Endothelial cell of umbilical vein (primary cell): ENCODE measurements at regions not wholly inside any gene's neighbourhood (a gene's known extent, or its start where the extent isn't known, plus 50 kb on each side); places are given as distances from the start of the nearest gene placed in this dataset.

Source experiments
- BruUV-seq: library from RNA; stranded (reverse); fragments of 400-500 nt; replicated peaks from 2 replicates; lab custom pipeline; 2021; lab: Mats Ljungman, UMichigan
- CTCF ChIA-PET: fragments of 300-600, 350-600 bp; sonication (Branson Sonifier 250); formaldehyde crosslinking; loops from one replicate; lab custom pipeline; 2021; ENCODE audit warnings: antibody characterized with exemption, inconsistent platforms; lab: Charles Lee
- POLR2A ChIA-PET: fragments of 300-600, 350-600 bp; sonication (Branson Sonifier 250); formaldehyde crosslinking; loops from one replicate; lab custom pipeline; 2021; ENCODE audit warnings: antibody characterized with exemption, inconsistent platforms; lab: Charles Lee
- DNase-seq: peaks from one replicate; pipeline ENCODE4 v3.0.0-alpha.2; 2011; ENCODE audit warnings: low read depth, low spot score
- FAIRE-seq: peaks from 2 replicates; lab custom pipeline; 2011; peaks lifted over from hg19 to GRCh38; lab: Jason Lieb, UNC
- H2AFZ ChIP-seq: 2 replicates; pipeline ENCODE4 v1.6.0; 2012; ENCODE audit warnings: low read depth, low read length, control low read depth, inconsistent platforms
- H3K27ac ChIP-seq: 2 replicates; pipeline ENCODE4 v1.5.1; 2011; ENCODE audit warnings: low read depth, mild to moderate bottlenecking, control low read depth, low read length, moderate library complexity; ENCODE audit not compliant: insufficient read depth
- H3K27me3 ChIP-seq, 2 experiments: 2 replicates each; pipeline versions ENCODE4 v1.6.0 to v1.6.1; 2011; ENCODE audit warnings: low read length in 2 of 2, mixed read lengths in 1 of 2; ENCODE audit not compliant: control insufficient read depth in 2 of 2, insufficient read depth in 2 of 2
- H3K36me3 ChIP-seq, 2 experiments: 2 replicates in 1 of 2; 3 replicates in 1 of 2; pipeline ENCODE4 v1.5.1; 2011; ENCODE audit warnings: low read length in 2 of 2, mild to moderate bottlenecking in 1 of 2, moderate library complexity in 1 of 2; ENCODE audit not compliant: control insufficient read depth in 2 of 2, insufficient read depth in 2 of 2; ENCODE audit errors: extremely low read depth in 1 of 2
- H3K4me1 ChIP-seq: 3 replicates; pipeline ENCODE4 v1.5.1; 2011; ENCODE audit warnings: mild to moderate bottlenecking, low read length; ENCODE audit not compliant: control insufficient read depth, insufficient read depth; ENCODE audit errors: extremely low read depth
- H3K4me2 ChIP-seq: 2 replicates; pipeline ENCODE4 v1.6.1; 2011; ENCODE audit warnings: low read length, control low read depth, mixed read lengths; ENCODE audit not compliant: insufficient read depth
- H3K4me3 ChIP-seq, 3 experiments: fragments of 200-600 bp in 1 of 3; sonication (generic), shearing (Covaris generic) in 1 of 3; replicated peaks in 1 of 3; 2 replicates each; pipeline ENCODE4 v1.5.1; 2011 to 2016; ENCODE audit warnings: control low read depth in 3 of 3, low read length in 3 of 3, mild to moderate bottlenecking in 2 of 3, inconsistent platforms in 1 of 3, low read depth in 1 of 3, moderate library complexity in 1 of 3; ENCODE audit not compliant: insufficient read depth in 1 of 3
- H3K79me2 ChIP-seq: 2 replicates; pipeline ENCODE4 v1.6.0; 2012; ENCODE audit warnings: low read length, inconsistent platforms; ENCODE audit not compliant: control insufficient read depth, insufficient read depth
- H3K9ac ChIP-seq: replicated peaks from 2 replicates; pipeline ENCODE3; 2011; ENCODE audit warnings: low read length, control low read depth; ENCODE audit not compliant: insufficient read depth; ENCODE audit errors: extremely low read depth
- H3K9me1 ChIP-seq: replicated peaks from 3 replicates; pipeline ENCODE4 v1.6.0; 2011; ENCODE audit warnings: mild to moderate bottlenecking, low read length; ENCODE audit not compliant: control insufficient read depth, insufficient read depth; ENCODE audit errors: extremely low read depth
- H3K9me3 ChIP-seq: replicated peaks from 2 replicates; pipeline ENCODE4 v1.5.1; 2012; ENCODE audit warnings: low read length, inconsistent platforms; ENCODE audit not compliant: control insufficient read depth, insufficient read depth
- H4K20me1 ChIP-seq: replicated peaks from 2 replicates; pipeline ENCODE3; 2011; ENCODE audit warnings: mild to moderate bottlenecking, low read length; ENCODE audit not compliant: control insufficient read depth, insufficient read depth; ENCODE audit errors: extremely low read depth
- CTCF ChIP-seq, 2 donors: IDR thresholded peaks; 1 replicate in 1 of 2; 2 replicates in 1 of 2; pipeline ENCODE4 v1.5.1; 2011; ENCODE audit warnings: low read length in 2 of 2, mild to moderate bottlenecking in 2 of 2, moderate library complexity in 2 of 2, control low read depth in 1 of 2, inconsistent platforms in 1 of 2, low read depth in 1 of 2; ENCODE audit not compliant: insufficient read depth in 1 of 2; ENCODE audit errors: extremely low read depth in 1 of 2
- EZH2 ChIP-seq: IDR thresholded peaks from 2 replicates; pipeline ENCODE4 v1.6.1; 2012; ENCODE audit warnings: borderline replicate concordance, low read depth, mild to moderate bottlenecking, moderate library complexity, low read length, inconsistent platforms; ENCODE audit not compliant: severe bottlenecking
- FOS ChIP-seq: IDR thresholded peaks from 2 replicates; pipeline ENCODE4 v1.6.1; 2011; ENCODE audit warnings: mild to moderate bottlenecking, low read length, moderate library complexity, borderline replicate concordance; ENCODE audit not compliant: insufficient read depth
- GATA2 ChIP-seq: IDR thresholded peaks from 2 replicates; pipeline ENCODE4 v1.7.0; 2011; ENCODE audit warnings: low read depth, mild to moderate bottlenecking, moderate library complexity, mixed read lengths, low read length; ENCODE audit not compliant: insufficient read length, insufficient read depth
- JUN ChIP-seq: IDR thresholded peaks from 2 replicates; pipeline ENCODE4 v1.6.1; 2011; ENCODE audit warnings: borderline replicate concordance, low read depth; ENCODE audit not compliant: insufficient read length, insufficient read depth
- MYC ChIP-seq: IDR thresholded peaks from one replicate; pipeline ENCODE4 v1.6.1; 2011; ENCODE audit warnings: mild to moderate bottlenecking, low read depth, low read length
- POLR2A ChIP-seq: IDR thresholded peaks from 2 replicates; pipeline ENCODE4 v1.6.1; 2012; ENCODE audit warnings: low read depth, mild to moderate bottlenecking, control low read depth, low read length
- POLR2AphosphoS5 ChIP-seq: IDR thresholded peaks from 2 replicates; pipeline ENCODE4 v1.6.1; 2012; ENCODE audit warnings: low read depth, mild to moderate bottlenecking, control low read depth, low read length, moderate library complexity; ENCODE audit not compliant: insufficient read depth
- dilution Hi-C: fragments of 300-500 bp; cut with MboI; formaldehyde crosslinking; loops from one replicate; pipeline ENCODE4 v1.15.0; 2019; ENCODE audit warnings: low sequenced_read_pairs; ENCODE audit not compliant: extremely low pct_ligation_motif_present
- intact Hi-C: fragments of 100-400 bp; cut with micrococcal nuclease; formaldehyde crosslinking; loops from one replicate; pipeline ENCODE4 v1.10.0; 2022
- TF ChIP-seq, protein P1 (sequence below): IDR thresholded peaks from 2 replicates; pipeline ENCODE4 v1.6.1; 2011; ENCODE audit not compliant: insufficient read depth, insufficient read length

- Histone ChIP-seq H3K9ac (no peak overlapping the region), H2AFZ (no peak overlapping the region), H3K9me1 (no peaks in the 10 kb centered on the region), H3K4me2 (no peak overlapping the region), H3K27ac (no peak overlapping the region), H3K36me3 (no peaks in the 10 kb centered on the region), H3K9me3 (no peaks in the 10 kb centered on the region), H3K4me3 (no peak overlapping the region), H3K27me3 (no peaks in the 10 kb centered on the region), H3K4me1 (peaks cover 5% of the 10 kb centered on the region), H3K79me2 (no peaks in the 10 kb centered on the region), H4K20me1 (no peaks in the 10 kb centered on the region)
- ChIA-PET CTCF (no interaction called here), POLR2A (no interaction called here)
- BruUV-seq = no TSS peak
- intact Hi-C loops = no loop called here
- no peak for TF ChIP-seq JUN
- no peak for TF ChIP-seq CTCF (IDR thresholded peaks at IDR 0.05; ENCODE audit: extremely low read depth in 1 of 2, insufficient read depth in 1 of 2, low read depth in 1 of 2, low read length in 2 of 2)
- TF ChIP-seq POLR2AphosphoS5 = no peak
- TF ChIP-seq GATA2 = no peak
- no peak for TF ChIP-seq EZH2
- no peak for TF ChIP-seq FOS
- TF ChIP-seq, protein P1, sequence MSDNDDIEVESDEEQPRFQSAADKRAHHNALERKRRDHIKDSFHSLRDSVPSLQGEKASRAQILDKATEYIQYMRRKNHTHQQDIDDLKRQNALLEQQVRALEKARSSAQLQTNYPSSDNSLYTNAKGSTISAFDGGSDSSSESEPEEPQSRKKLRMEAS = no peak
- TF ChIP-seq MYC = no peak
- TF ChIP-seq POLR2A = no peak
- no peak for FAIRE-seq
- dilution Hi-C loops = no loop called here
- no peak for DNase-seq
Measured at GRCh38 chr15:62400778-62401177, 235.7 kb upstream of the C2CD4B start.
